Activated T-cell treated with anti-CD3 and anti-CD28 coated beads, Interleukin-2, amount 50 U/mL, for 72 hours (primary cell): ENCODE measurements at regions not wholly inside any gene's neighbourhood (a gene's known extent, or its start where the extent isn't known, plus 50 kb on each side); places are given as distances from the start of the nearest gene placed in this dataset.
"Not testable (repeated sequence)": the region's sequence is repeated elsewhere in the genome, so short reads cannot be mapped to it uniquely, and the experiment has no call there.

Experiments used
- ATAC-seq, 2 donors: fragments of 150-1000 bp; cut with Tn5 transposase; replicated peaks in 1 of 2; 2 replicates each; pipeline ENCODE4 v1.10.0; 2021; ENCODE audit warnings: moderate library complexity in 2 of 2, mild to moderate bottlenecking in 1 of 2
- DNase-seq, 2 donors: peaks; one replicate each; pipeline ENCODE4 v3.0.0; 2021 to 2022; ENCODE audit warnings: mixed read lengths in 1 of 2
- H3K27ac Mint-ChIP-seq: one replicate; pipeline ENCODE4 v1.8.0; 2022; ENCODE audit warnings: mild to moderate bottlenecking, moderate library complexity, mixed read lengths
- H3K27me3 Mint-ChIP-seq: one replicate; pipeline ENCODE4 v1.8.0; 2022; ENCODE audit warnings: low read depth, mixed read lengths
- H3K36me3 Mint-ChIP-seq, 2 donors: one replicate each; pipeline ENCODE4 v1.8.0; 2022; ENCODE audit warnings: mixed read lengths in 2 of 2, mild to moderate bottlenecking in 1 of 2; ENCODE audit not compliant: insufficient read depth in 2 of 2
- H3K4me1 Mint-ChIP-seq: one replicate; pipeline ENCODE4 v1.8.0; 2022; ENCODE audit warnings: low read depth, mixed read lengths
- H3K4me3 Mint-ChIP-seq, 2 donors: one replicate each; pipeline ENCODE4 v1.8.0; 2022; ENCODE audit warnings: mild to moderate bottlenecking in 2 of 2, mixed read lengths in 2 of 2, moderate library complexity in 2 of 2
- H3K9me3 Mint-ChIP-seq, 2 donors: one replicate each; pipeline ENCODE4 v1.8.0; 2022; ENCODE audit warnings: mixed read lengths in 2 of 2

- DNase-seq, result no peak
- no peak for ATAC-seq
- H3K36me3 Mint-ChIP-seq, result no peaks in the 10 kb centered on the region
- no peak overlapping the region for H3K27ac Mint-ChIP-seq
- H3K4me1 Mint-ChIP-seq, result no peaks in the 10 kb centered on the region
- H3K4me3 Mint-ChIP-seq, result no peak overlapping the region
- peaks cover 13% of the 10 kb centered on the region for H3K27me3 Mint-ChIP-seq
- H3K9me3 Mint-ChIP-seq, result no peaks in the 10 kb centered on the region
Measured at GRCh38 chr5:112472614-112473013, 53.5 kb upstream of the EPB41L4A start.

GRCh38 chr5:112473989-112474388 lies 54.9 kb upstream of the EPB41L4A start:
- H3K36me3 Mint-ChIP-seq, result no peaks in the 10 kb centered on the region
- no peak overlapping the region for H3K4me3 Mint-ChIP-seq
- peaks cover 13% of the 10 kb centered on the region for H3K27me3 Mint-ChIP-seq
- H3K9me3 Mint-ChIP-seq, result no peaks in the 10 kb centered on the region
- ATAC-seq, result no peak
- H3K27ac Mint-ChIP-seq, result no peak overlapping the region
- no peaks in the 10 kb centered on the region for H3K4me1 Mint-ChIP-seq
- DNase-seq, result no peak

- ATAC-seq, result no peak
- Mint-ChIP-seq H3K9me3 (no peaks in the 10 kb centered on the region), H3K4me3 (no peak overlapping the region), H3K4me1 (no peaks in the 10 kb centered on the region), H3K36me3 (no peaks in the 10 kb centered on the region), H3K27me3 (peaks cover 8% of the 10 kb centered on the region), H3K27ac (no peak overlapping the region)
- no peak for DNase-seq
Measured at GRCh38 chr5:112475747-112476365, 56.8 kb upstream of the EPB41L4A start.

GRCh38 chr5:112479418-112479817 lies 60.3 kb upstream of the EPB41L4A start:
- ATAC-seq, result no peak
- Mint-ChIP-seq H3K4me1 (no peaks in the 10 kb centered on the region), H3K27me3 (peaks cover 2% of the 10 kb centered on the region), H3K4me3 (no peak overlapping the region), H3K9me3 (peaks cover 2 to 6% of the 10 kb centered on the region in 2 donors), H3K27ac (no peak overlapping the region), H3K36me3 (no peaks in the 10 kb centered on the region)
- DNase-seq, result no peak

GRCh38 chr5:112480501-112480900 lies 61.4 kb upstream of the EPB41L4A start:
- Mint-ChIP-seq H3K4me3 (no peak overlapping the region), H3K9me3 (peaks cover 2 to 8% of the 10 kb centered on the region in 2 donors), H3K36me3 (no peaks in the 10 kb centered on the region), H3K27ac (no peak overlapping the region), H3K4me1 (no peaks in the 10 kb centered on the region), H3K27me3 (peaks cover 6% of the 10 kb centered on the region)
- no peak for DNase-seq
- ATAC-seq, result no peak

GRCh38 chr5:112483704-112484103 lies 64.6 kb upstream of the EPB41L4A start:
- Mint-ChIP-seq H3K27ac (no peak overlapping the region), H3K4me1 (no peaks in the 10 kb centered on the region), H3K9me3 (peaks cover 2 to 8% of the 10 kb centered on the region in 2 donors), H3K4me3 (no peak overlapping the region), H3K27me3 (peaks cover 6% of the 10 kb centered on the region), H3K36me3 (no peaks in the 10 kb centered on the region)
- DNase-seq, result no peak
- no peak for ATAC-seq

GRCh38 chr5:112485934-112486355 lies 66.9 kb upstream of the EPB41L4A start:
- Mint-ChIP-seq H3K4me3 (no peak overlapping the region), H3K27me3 (peaks cover 8% of the 10 kb centered on the region), H3K27ac (no peak overlapping the region), H3K36me3 (no peaks in the 10 kb centered on the region), H3K4me1 (no peaks in the 10 kb centered on the region), H3K9me3 (peaks cover 2 to 10% of the 10 kb centered on the region in 2 donors)
- ATAC-seq, result no peak
- no peak for DNase-seq

GRCh38 chr5:112491257-112491656 lies 72.2 kb upstream of the EPB41L4A start:
- Mint-ChIP-seq H3K27me3 (peaks cover 25% of the 10 kb centered on the region), H3K4me1 (no peaks in the 10 kb centered on the region), H3K36me3 (no peaks in the 10 kb centered on the region), H3K9me3 (peaks cover 0 to 2% of the 10 kb centered on the region in 2 donors), H3K4me3 (no peak overlapping the region), H3K27ac (no peak overlapping the region)
- DNase-seq (no peak), ATAC-seq (no peak)

- H3K36me3 Mint-ChIP-seq, result no peaks in the 10 kb centered on the region
- ATAC-seq (peak; percentile 36 to 50), DNase-seq (peak; percentile 7 to 8)
- H3K4me3 Mint-ChIP-seq, result no peak overlapping the region
- no peaks in the 10 kb centered on the region for H3K4me1 Mint-ChIP-seq
- H3K27ac Mint-ChIP-seq, result no peak overlapping the region
- H3K9me3 Mint-ChIP-seq, result peaks cover 0 to 2% of the 10 kb centered on the region in 2 donors
- peaks cover 29% of the 10 kb centered on the region for H3K27me3 Mint-ChIP-seq
Measured at GRCh38 chr5:112492291-112492690, 73.2 kb upstream of the EPB41L4A start.

- ATAC-seq, H3K27ac Mint-ChIP-seq, H3K4me3 Mint-ChIP-seq: not testable (repeated sequence)
Measured at GRCh38 chr5:112503749-112504501, 84.8 kb upstream of the EPB41L4A start.

GRCh38 chr5:112509097-112509496 lies 90.0 kb upstream of the EPB41L4A start:
- peaks cover 17% of the 10 kb centered on the region for H3K27me3 Mint-ChIP-seq
- not testable (repeated sequence) for H3K27ac Mint-ChIP-seq, ATAC-seq, H3K36me3 Mint-ChIP-seq, DNase-seq, H3K4me3 Mint-ChIP-seq, H3K9me3 Mint-ChIP-seq, H3K4me1 Mint-ChIP-seq

More at GRCh38 chr5:112503749-112504501, 84.8 kb upstream of the EPB41L4A start:
- H3K4me1 Mint-ChIP-seq, DNase-seq, H3K9me3 Mint-ChIP-seq, H3K36me3 Mint-ChIP-seq: not testable (repeated sequence)
- H3K27me3 Mint-ChIP-seq, result peaks cover 22% of the 10 kb centered on the region

GRCh38 chr5:112511920-112512319 lies 92.8 kb upstream of the EPB41L4A start:
- Mint-ChIP-seq H3K9me3 (peaks cover 0 to 1% of the 10 kb centered on the region in 2 donors), H3K4me1 (no peaks in the 10 kb centered on the region), H3K27ac (no peak overlapping the region), H3K4me3 (no peak overlapping the region), H3K36me3 (no peaks in the 10 kb centered on the region), H3K27me3 (peaks cover 7% of the 10 kb centered on the region)
- ATAC-seq (no peak), DNase-seq (no peak)

GRCh38 chr5:112512901-112513300 lies 93.8 kb upstream of the EPB41L4A start:
- Mint-ChIP-seq H3K4me1 (no peaks in the 10 kb centered on the region), H3K36me3 (no peaks in the 10 kb centered on the region), H3K9me3 (peaks cover 0 to 1% of the 10 kb centered on the region in 2 donors), H3K27ac (no peak overlapping the region), H3K4me3 (no peak overlapping the region), H3K27me3 (peaks cover 7% of the 10 kb centered on the region)
- ATAC-seq (no peak), DNase-seq (no peak)
